Right lobe of liver (tissue), 6 donors: ENCODE measurements at regions not wholly inside any gene's neighbourhood (a gene's known extent, or its start where the extent isn't known, plus 50 kb on each side); places are given as distances from the start of the nearest gene placed in this dataset.
"Not testable (repeated sequence)": the region's sequence is repeated elsewhere in the genome, so short reads cannot be mapped to it uniquely, and the experiment has no call there.

Experiments used
- ATAC-seq, 4 donors: fragments of 200-7000 bp; cut with Tn5 transposase; one replicate each; pipeline ENCODE4 v1.9.1; 2020; ENCODE audit warnings: mild to moderate bottlenecking in 4 of 4, moderate library complexity in 4 of 4
- DNase-seq, 3 donors: peaks; one replicate each; pipeline ENCODE4 v3.0.0-alpha.2; 2020
- H3K27ac ChIP-seq, 3 donors: fragments of 200-600 bp; one replicate each; pipeline ENCODE4 v1.8.0; 2022
- H3K27me3 ChIP-seq, 2 donors: fragments of 200-600 bp; one replicate each; pipeline ENCODE4 v1.8.0; 2022
- H3K36me3 ChIP-seq, 4 donors: fragments of 200-600 bp; sonication (generic) in 1 of 4; one replicate each; pipeline versions ENCODE4 v1.5.1 to v1.8.0; 2017 to 2022; ENCODE audit warnings: control low read depth in 1 of 4
- H3K4me1 ChIP-seq, 4 donors: fragments of 200-600 bp; sonication (generic) in 1 of 4; one replicate each; pipeline versions ENCODE4 v1.5.1 to v1.8.0; 2017 to 2022; ENCODE audit warnings: control low read depth in 1 of 4
- H3K4me3 ChIP-seq, 3 donors: fragments of 200-600 bp; one replicate each; pipeline ENCODE4 v1.8.0; 2022
- H3K9me3 ChIP-seq, 4 donors: fragments of 200-600 bp; sonication (generic) in 1 of 4; one replicate each; pipeline versions ENCODE4 v1.5.1 to v1.8.0; 2017 to 2022; ENCODE audit warnings: control low read depth in 1 of 4
- CTCF ChIP-seq, 4 donors: fragments of 200-600 bp in 3 of 4; fragments of 450-650 bp in 1 of 4; IDR thresholded peaks; one replicate each; pipeline versions ENCODE4 v1.5.1 to v1.8.0; 2016 to 2022; ENCODE audit warnings: antibody characterized with exemption in 4 of 4, mild to moderate bottlenecking in 2 of 4
- POLR2A ChIP-seq: fragments of 450-650 bp; IDR thresholded peaks from one replicate; pipeline ENCODE4 v1.6.1; 2017; ENCODE audit warnings: antibody characterized with exemption, mild to moderate bottlenecking
- WGBS: methylation state at CpG from one replicate; pipeline ENCODE4 v1.1.6; 2018; ENCODE audit warnings: low coverage, low lambda C conversion rate; ENCODE audit not compliant: insufficient coverage; ENCODE audit errors: missing lambda C conversion rate; 5-methylcytosine and 5-hydroxymethylcytosine counted together
- intact Hi-C, 2 donors: fragments of 100-400 bp; cut with DNase I; formaldehyde crosslinking; loops; one replicate each; pipeline versions ENCODE4 v1.11.2 to v1.14.1; 2022
- donor health status: DM: no; HTN: yes; CAD: no.
- donor health status: DM: no; HTN: no; CAD: no.
- donor health status: DM: no; HTN: no; CAD: no.
- donor health status: DM: no; HTN: yes; CAD: no.
- donor health status: DM: no; HTN: yes; CAD: no.

GRCh38 chr3:87696124-87697013, 362.4 kb downstream of the CGGBP1 start:
- DNase-seq: no peak

GRCh38 chr3:87694678-87695077, 364.1 kb downstream of the CGGBP1 start:
- no peak overlapping the region for H3K27ac ChIP-seq
- H3K9me3 ChIP-seq: no peaks in the 10 kb centered on the region
- DNase-seq (no peak), ATAC-seq (no peak)
- intact Hi-C loops: no loop called here
- no peak overlapping the region for H3K4me3 ChIP-seq
- no peaks in the 10 kb centered on the region for H3K36me3 ChIP-seq
- H3K27me3 ChIP-seq: no peaks in the 10 kb centered on the region
- TF ChIP-seq CTCF (IDR thresholded peaks at IDR 0.05): no peak
- no peak for TF ChIP-seq POLR2A
- 72% methylated on average over 2 of the region's 2 CpGs for WGBS
- no peaks in the 10 kb centered on the region for H3K4me1 ChIP-seq

More at GRCh38 chr3:87696124-87697013, 362.4 kb downstream of the CGGBP1 start:
- TF ChIP-seq POLR2A (no peak), CTCF (IDR thresholded peaks at IDR 0.05) (no peak)
- Histone ChIP-seq H3K9me3 (no peaks in the 10 kb centered on the region), H3K27ac (no peak overlapping the region), H3K27me3 (no peaks in the 10 kb centered on the region), H3K36me3 (no peaks in the 10 kb centered on the region), H3K4me1 (no peaks in the 10 kb centered on the region), H3K4me3 (no peak overlapping the region)
- intact Hi-C loops: no loop called here
- 56% methylated on average over 3 of the region's 6 CpGs for WGBS
- no peak for ATAC-seq

GRCh38 chr3:87691109-87691508, 367.7 kb downstream of the CGGBP1 start:
- ATAC-seq (no peak), DNase-seq (no peak)
- no peak overlapping the region for H3K27ac ChIP-seq
- H3K4me1 ChIP-seq: no peaks in the 10 kb centered on the region
- no peak for TF ChIP-seq CTCF (IDR thresholded peaks at IDR 0.05)
- TF ChIP-seq POLR2A: no peak
- H3K4me3 ChIP-seq: no peak overlapping the region
- intact Hi-C loops: no loop called here
- H3K27me3 ChIP-seq: no peaks in the 10 kb centered on the region
- 64% methylated on average over 4 of the region's 5 CpGs for WGBS
- no peaks in the 10 kb centered on the region for H3K36me3 ChIP-seq
- H3K9me3 ChIP-seq: no peaks in the 10 kb centered on the region

GRCh38 chr3:87678984-87679660, 379.7 kb downstream of the CGGBP1 start:
- H3K4me3 ChIP-seq, H3K9me3 ChIP-seq, intact Hi-C loops, ATAC-seq, H3K27me3 ChIP-seq, DNase-seq, H3K36me3 ChIP-seq, H3K27ac ChIP-seq, H3K4me1 ChIP-seq: not testable (repeated sequence)
- 80% methylated on average over 2 of the region's 27 CpGs for WGBS
